ENCODE measurements at regions not wholly inside any gene's neighbourhood (a gene's known extent, or its start where the extent isn't known, plus 50 kb on each side); places are given as distances from the start of the nearest gene placed in this dataset.

DNA sequence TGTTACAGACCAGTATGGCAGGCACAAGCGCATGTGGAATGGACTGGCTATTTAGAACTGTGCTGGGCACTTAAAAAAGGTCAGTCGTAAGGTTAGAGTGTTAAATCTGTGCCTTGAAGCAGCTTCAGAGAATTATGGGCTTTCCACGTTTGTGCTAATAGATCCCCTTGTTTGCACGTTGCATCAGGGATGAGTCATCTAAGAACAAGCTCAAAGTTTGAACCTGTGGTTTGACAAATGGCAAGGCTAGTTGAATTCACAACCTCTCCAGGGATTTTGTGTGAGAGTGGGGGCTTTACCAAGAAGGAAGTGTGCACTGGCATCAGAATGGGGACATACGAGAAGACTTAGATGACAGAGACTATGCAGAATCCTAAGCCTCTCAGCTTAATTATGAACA is 249.6 kb downstream of the IRX1 start:
- TF ChIP-seq, protein P1, sequence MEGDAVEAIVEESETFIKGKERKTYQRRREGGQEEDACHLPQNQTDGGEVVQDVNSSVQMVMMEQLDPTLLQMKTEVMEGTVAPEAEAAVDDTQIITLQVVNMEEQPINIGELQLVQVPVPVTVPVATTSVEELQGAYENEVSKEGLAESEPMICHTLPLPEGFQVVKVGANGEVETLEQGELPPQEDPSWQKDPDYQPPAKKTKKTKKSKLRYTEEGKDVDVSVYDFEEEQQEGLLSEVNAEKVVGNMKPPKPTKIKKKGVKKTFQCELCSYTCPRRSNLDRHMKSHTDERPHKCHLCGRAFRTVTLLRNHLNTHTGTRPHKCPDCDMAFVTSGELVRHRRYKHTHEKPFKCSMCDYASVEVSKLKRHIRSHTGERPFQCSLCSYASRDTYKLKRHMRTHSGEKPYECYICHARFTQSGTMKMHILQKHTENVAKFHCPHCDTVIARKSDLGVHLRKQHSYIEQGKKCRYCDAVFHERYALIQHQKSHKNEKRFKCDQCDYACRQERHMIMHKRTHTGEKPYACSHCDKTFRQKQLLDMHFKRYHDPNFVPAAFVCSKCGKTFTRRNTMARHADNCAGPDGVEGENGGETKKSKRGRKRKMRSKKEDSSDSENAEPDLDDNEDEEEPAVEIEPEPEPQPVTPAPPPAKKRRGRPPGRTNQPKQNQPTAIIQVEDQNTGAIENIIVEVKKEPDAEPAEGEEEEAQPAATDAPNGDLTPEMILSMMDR (IDR thresholded peaks at IDR 0.05): no peak
- TF ChIP-seq PHF8 (IDR thresholded peaks at IDR 0.05; ENCODE audit: borderline replicate concordance, low read depth): no peak
- no peak for TF ChIP-seq POLR2AphosphoS2 (conservative IDR thresholded peaks at IDR 0.05; ENCODE audit: low read length)
- no peak for TF ChIP-seq CBX8 (IDR thresholded peaks at IDR 0.05)
- TF ChIP-seq GATA3 (IDR thresholded peaks at IDR 0.05; ENCODE audit: borderline replicate concordance): no peak
